ENCODE measurements at regions not wholly inside any gene's neighbourhood (a gene's known extent, or its start where the extent isn't known, plus 50 kb on each side); places are given as distances from the start of the nearest gene placed in this dataset.

DNA sequence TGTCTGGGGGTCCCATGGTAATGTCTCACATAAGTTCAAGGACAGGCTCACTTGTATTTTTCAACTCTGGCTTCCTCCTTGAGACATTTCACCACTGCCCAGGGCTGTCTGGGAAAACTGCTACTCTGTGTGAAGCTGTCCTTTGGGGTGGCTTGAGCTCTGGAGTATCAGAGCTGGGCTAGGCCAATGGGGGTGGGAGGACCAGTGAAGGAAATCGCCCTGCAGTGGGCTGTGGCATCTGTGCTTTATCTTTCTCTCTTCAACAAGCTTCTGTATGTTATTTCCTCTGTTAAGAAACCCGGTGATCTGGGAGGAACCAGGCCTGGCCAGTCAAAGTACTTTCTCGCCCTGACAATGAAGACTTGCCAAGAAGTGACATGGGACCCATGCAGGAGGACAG is 87.4 kb downstream of the SMIM20 start:
- Histone ChIP-seq H3K9me3 (ENCODE audit: control insufficient read depth in 4 of 4, low read length in 3 of 4) (peaks cover 0 to 3% (median 0%) of the 10 kb centered on the region in 4 donors), H3K4me3 (ENCODE audit: low read depth in 1 of 3, low read length in 3 of 3) (no peak overlapping the region), H3K4me1 (ENCODE audit: control insufficient read depth in 4 of 4, insufficient read depth in 4 of 4, low read length in 3 of 4) (no peaks in the 10 kb centered on the region), H3K9ac (ENCODE audit: low read depth in 1 of 2, low read length in 2 of 2) (no peak overlapping the region), H3K36me3 (ENCODE audit: control insufficient read depth in 4 of 4, insufficient read depth in 3 of 4, low read depth in 1 of 4, low read length in 3 of 4) (no peaks in the 10 kb centered on the region), H3K27ac (ENCODE audit: low read depth in 1 of 2, low read length in 2 of 2) (no peak overlapping the region), H3K27me3 (ENCODE audit: control insufficient read depth in 4 of 4, insufficient read depth in 4 of 4, low read length in 3 of 4) (peaks cover 0 to 3% (median 0%) of the 10 kb centered on the region in 4 donors)
- WGBS = 82% methylated on average over 3 of the region's 3 CpGs
- TF ChIP-seq, protein P1, sequence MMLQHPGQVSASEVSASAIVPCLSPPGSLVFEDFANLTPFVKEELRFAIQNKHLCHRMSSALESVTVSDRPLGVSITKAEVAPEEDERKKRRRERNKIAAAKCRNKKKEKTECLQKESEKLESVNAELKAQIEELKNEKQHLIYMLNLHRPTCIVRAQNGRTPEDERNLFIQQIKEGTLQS (IDR thresholded peaks at IDR 0.05) = no peak
- TF ChIP-seq EGR1 (IDR thresholded peaks at IDR 0.05; ENCODE audit: low read depth in 2 of 2) (no peak), FOXA1 (IDR thresholded peaks at IDR 0.05) (no peak), JUND (IDR thresholded peaks at IDR 0.05) (no peak), HNF4G (IDR thresholded peaks at IDR 0.05) (no peak), RXRA (IDR thresholded peaks at IDR 0.05) (no peak), YY1 (IDR thresholded peaks at IDR 0.05) (no peak), HNF4A (conservative IDR thresholded peaks at IDR 0.05) (no peak), GABPA (IDR thresholded peaks at IDR 0.05 in 1 of 2, conservative IDR thresholded peaks at IDR 0.05 in 1 of 2) (no peak), FOXA2 (IDR thresholded peaks at IDR 0.05) (no peak)
- TF ChIP-seq, protein P2, sequence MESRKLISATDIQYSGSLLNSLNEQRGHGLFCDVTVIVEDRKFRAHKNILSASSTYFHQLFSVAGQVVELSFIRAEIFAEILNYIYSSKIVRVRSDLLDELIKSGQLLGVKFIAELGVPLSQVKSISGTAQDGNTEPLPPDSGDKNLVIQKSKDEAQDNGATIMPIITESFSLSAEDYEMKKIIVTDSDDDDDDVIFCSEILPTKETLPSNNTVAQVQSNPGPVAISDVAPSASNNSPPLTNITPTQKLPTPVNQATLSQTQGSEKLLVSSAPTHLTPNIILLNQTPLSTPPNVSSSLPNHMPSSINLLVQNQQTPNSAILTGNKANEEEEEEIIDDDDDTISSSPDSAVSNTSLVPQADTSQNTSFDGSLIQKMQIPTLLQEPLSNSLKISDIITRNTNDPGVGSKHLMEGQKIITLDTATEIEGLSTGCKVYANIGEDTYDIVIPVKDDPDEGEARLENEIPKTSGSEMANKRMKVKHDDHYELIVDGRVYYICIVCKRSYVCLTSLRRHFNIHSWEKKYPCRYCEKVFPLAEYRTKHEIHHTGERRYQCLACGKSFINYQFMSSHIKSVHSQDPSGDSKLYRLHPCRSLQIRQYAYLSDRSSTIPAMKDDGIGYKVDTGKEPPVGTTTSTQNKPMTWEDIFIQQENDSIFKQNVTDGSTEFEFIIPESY (IDR thresholded peaks at IDR 0.05) = no peak
- TF ChIP-seq, protein P3, sequence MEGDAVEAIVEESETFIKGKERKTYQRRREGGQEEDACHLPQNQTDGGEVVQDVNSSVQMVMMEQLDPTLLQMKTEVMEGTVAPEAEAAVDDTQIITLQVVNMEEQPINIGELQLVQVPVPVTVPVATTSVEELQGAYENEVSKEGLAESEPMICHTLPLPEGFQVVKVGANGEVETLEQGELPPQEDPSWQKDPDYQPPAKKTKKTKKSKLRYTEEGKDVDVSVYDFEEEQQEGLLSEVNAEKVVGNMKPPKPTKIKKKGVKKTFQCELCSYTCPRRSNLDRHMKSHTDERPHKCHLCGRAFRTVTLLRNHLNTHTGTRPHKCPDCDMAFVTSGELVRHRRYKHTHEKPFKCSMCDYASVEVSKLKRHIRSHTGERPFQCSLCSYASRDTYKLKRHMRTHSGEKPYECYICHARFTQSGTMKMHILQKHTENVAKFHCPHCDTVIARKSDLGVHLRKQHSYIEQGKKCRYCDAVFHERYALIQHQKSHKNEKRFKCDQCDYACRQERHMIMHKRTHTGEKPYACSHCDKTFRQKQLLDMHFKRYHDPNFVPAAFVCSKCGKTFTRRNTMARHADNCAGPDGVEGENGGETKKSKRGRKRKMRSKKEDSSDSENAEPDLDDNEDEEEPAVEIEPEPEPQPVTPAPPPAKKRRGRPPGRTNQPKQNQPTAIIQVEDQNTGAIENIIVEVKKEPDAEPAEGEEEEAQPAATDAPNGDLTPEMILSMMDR (IDR thresholded peaks at IDR 0.05; ENCODE audit: low read depth, low read length, missing input control) = no peak
- DNase-seq (ENCODE audit: low spot score) = no peak

DNA sequence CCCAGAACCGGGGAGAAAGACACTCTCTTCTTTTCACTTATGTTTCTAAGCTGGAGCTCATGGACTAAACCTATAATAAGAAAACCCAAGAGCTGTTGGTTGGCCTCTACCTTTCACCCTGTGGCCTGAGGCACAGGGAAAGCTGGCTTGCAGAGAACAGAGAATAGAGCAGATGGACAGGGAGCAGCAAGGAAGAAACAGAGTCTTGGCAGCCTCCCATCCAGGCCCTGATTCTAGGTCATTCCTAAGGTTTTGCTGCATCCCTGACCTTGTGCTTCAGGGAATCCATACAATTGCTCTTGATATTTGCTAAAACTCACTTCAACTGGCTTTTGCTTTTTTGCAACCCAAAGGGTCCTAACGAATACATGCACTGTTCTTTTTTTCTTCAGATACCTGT is 87.8 kb downstream of the SMIM20 start:
- WGBS = 82% methylated on average over 2 of the region's 2 CpGs
- TF ChIP-seq YY1 (IDR thresholded peaks at IDR 0.05) = no peak
- no peak for TF ChIP-seq FOXA1 (IDR thresholded peaks at IDR 0.05)
- no peak for TF ChIP-seq TAF1 (conservative IDR thresholded peaks at IDR 0.05)
- TF ChIP-seq, protein P4, sequence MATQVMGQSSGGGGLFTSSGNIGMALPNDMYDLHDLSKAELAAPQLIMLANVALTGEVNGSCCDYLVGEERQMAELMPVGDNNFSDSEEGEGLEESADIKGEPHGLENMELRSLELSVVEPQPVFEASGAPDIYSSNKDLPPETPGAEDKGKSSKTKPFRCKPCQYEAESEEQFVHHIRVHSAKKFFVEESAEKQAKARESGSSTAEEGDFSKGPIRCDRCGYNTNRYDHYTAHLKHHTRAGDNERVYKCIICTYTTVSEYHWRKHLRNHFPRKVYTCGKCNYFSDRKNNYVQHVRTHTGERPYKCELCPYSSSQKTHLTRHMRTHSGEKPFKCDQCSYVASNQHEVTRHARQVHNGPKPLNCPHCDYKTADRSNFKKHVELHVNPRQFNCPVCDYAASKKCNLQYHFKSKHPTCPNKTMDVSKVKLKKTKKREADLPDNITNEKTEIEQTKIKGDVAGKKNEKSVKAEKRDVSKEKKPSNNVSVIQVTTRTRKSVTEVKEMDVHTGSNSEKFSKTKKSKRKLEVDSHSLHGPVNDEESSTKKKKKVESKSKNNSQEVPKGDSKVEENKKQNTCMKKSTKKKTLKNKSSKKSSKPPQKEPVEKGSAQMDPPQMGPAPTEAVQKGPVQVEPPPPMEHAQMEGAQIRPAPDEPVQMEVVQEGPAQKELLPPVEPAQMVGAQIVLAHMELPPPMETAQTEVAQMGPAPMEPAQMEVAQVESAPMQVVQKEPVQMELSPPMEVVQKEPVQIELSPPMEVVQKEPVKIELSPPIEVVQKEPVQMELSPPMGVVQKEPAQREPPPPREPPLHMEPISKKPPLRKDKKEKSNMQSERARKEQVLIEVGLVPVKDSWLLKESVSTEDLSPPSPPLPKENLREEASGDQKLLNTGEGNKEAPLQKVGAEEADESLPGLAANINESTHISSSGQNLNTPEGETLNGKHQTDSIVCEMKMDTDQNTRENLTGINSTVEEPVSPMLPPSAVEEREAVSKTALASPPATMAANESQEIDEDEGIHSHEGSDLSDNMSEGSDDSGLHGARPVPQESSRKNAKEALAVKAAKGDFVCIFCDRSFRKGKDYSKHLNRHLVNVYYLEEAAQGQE (IDR thresholded peaks at IDR 0.05) = no peak
- TF ChIP-seq, protein P1 (IDR thresholded peaks at IDR 0.05) = no peak
- TF ChIP-seq RAD21 (IDR thresholded peaks at IDR 0.05) = no peak
- TF ChIP-seq NR2F2 (IDR thresholded peaks at IDR 0.05) = no peak
- TF ChIP-seq HNF4A (conservative IDR thresholded peaks at IDR 0.05) = no peak
- TF ChIP-seq, protein P2 (IDR thresholded peaks at IDR 0.05) = no peak
- TF ChIP-seq RXRA (IDR thresholded peaks at IDR 0.05) = no peak
- TF ChIP-seq GABPA (IDR thresholded peaks at IDR 0.05 in 1 of 2, conservative IDR thresholded peaks at IDR 0.05 in 1 of 2) = no peak
- TF ChIP-seq EGR1 (IDR thresholded peaks at IDR 0.05; ENCODE audit: low read depth in 2 of 2) = no peak
- no peak for TF ChIP-seq SP1 (IDR thresholded peaks at IDR 0.05)
- TF ChIP-seq, protein P3 (IDR thresholded peaks at IDR 0.05; ENCODE audit: low read depth, low read length, missing input control) = no peak
- H3K4me3 ChIP-seq (ENCODE audit: low read depth in 1 of 3, low read length in 3 of 3) = no peak overlapping the region
- H3K9me3 ChIP-seq (ENCODE audit: control insufficient read depth in 4 of 4, low read length in 3 of 4) = peaks cover 0 to 3% (median 0%) of the 10 kb centered on the region in 4 donors
- H3K27ac ChIP-seq (ENCODE audit: low read depth in 1 of 2, low read length in 2 of 2) = no peak overlapping the region
- no peak for DNase-seq (ENCODE audit: low spot score)
- no peak overlapping the region for H3K9ac ChIP-seq (ENCODE audit: low read depth in 1 of 2, low read length in 2 of 2)
- H3K36me3 ChIP-seq (ENCODE audit: control insufficient read depth in 4 of 4, insufficient read depth in 3 of 4, low read depth in 1 of 4, low read length in 3 of 4) = no peaks in the 10 kb centered on the region
- H3K27me3 ChIP-seq (ENCODE audit: control insufficient read depth in 4 of 4, insufficient read depth in 4 of 4, low read length in 3 of 4) = peaks cover 0 to 3% (median 0%) of the 10 kb centered on the region in 4 donors
- no peaks in the 10 kb centered on the region for H3K4me1 ChIP-seq (ENCODE audit: control insufficient read depth in 4 of 4, insufficient read depth in 4 of 4, low read length in 3 of 4)

Measured in liver (tissue), 8 donors.